GM13977 (cell line): ENCODE measurements at regions not wholly inside any gene's neighbourhood (a gene's known extent, or its start where the extent isn't known, plus 50 kb on each side); places are given as distances from the start of the nearest gene placed in this dataset.

Experiments
- DNase-seq: peaks from one replicate; pipeline ENCODE4 v3.0.0; 2012; ENCODE audit warnings: low spot score
- in situ Hi-C: fragments of 300-500 bp; cut with MboI; formaldehyde crosslinking; loops from one replicate; pipeline ENCODE4 v1.12.0; 2022; ENCODE audit warnings: low sequenced_read_pairs, low pct_unique_long_range_greater_than_20kb, mixed read lengths, inconsistent platforms; ENCODE audit not compliant: unreplicated experiment
- TF ChIP-seq, protein P1 (sequence below): IDR thresholded peaks from 2 replicates; pipeline ENCODE4 v1.5.1; 2012; ENCODE audit warnings: mild to moderate bottlenecking, control low read depth; ENCODE audit not compliant: insufficient read depth; ENCODE audit errors: extremely low read depth, missing control alignments

- TF ChIP-seq, protein P1, sequence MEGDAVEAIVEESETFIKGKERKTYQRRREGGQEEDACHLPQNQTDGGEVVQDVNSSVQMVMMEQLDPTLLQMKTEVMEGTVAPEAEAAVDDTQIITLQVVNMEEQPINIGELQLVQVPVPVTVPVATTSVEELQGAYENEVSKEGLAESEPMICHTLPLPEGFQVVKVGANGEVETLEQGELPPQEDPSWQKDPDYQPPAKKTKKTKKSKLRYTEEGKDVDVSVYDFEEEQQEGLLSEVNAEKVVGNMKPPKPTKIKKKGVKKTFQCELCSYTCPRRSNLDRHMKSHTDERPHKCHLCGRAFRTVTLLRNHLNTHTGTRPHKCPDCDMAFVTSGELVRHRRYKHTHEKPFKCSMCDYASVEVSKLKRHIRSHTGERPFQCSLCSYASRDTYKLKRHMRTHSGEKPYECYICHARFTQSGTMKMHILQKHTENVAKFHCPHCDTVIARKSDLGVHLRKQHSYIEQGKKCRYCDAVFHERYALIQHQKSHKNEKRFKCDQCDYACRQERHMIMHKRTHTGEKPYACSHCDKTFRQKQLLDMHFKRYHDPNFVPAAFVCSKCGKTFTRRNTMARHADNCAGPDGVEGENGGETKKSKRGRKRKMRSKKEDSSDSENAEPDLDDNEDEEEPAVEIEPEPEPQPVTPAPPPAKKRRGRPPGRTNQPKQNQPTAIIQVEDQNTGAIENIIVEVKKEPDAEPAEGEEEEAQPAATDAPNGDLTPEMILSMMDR = no peak
- in situ Hi-C loops = no loop called here
- no peak for DNase-seq
Observed at GRCh38 chr20:50293284-50294139, 102.9 kb downstream of the CEBPB start.

GRCh38 chr20:50294164-50295088 lies 103.8 kb downstream of the CEBPB start:
- in situ Hi-C loops = no loop called here
- TF ChIP-seq, protein P1 = no peak
- no peak for DNase-seq

- in situ Hi-C loops = no loop called here
- no peak for DNase-seq
- TF ChIP-seq, protein P1 = no peak
Observed at GRCh38 chr20:50295345-50295744, 104.7 kb downstream of the CEBPB start.

DNA sequence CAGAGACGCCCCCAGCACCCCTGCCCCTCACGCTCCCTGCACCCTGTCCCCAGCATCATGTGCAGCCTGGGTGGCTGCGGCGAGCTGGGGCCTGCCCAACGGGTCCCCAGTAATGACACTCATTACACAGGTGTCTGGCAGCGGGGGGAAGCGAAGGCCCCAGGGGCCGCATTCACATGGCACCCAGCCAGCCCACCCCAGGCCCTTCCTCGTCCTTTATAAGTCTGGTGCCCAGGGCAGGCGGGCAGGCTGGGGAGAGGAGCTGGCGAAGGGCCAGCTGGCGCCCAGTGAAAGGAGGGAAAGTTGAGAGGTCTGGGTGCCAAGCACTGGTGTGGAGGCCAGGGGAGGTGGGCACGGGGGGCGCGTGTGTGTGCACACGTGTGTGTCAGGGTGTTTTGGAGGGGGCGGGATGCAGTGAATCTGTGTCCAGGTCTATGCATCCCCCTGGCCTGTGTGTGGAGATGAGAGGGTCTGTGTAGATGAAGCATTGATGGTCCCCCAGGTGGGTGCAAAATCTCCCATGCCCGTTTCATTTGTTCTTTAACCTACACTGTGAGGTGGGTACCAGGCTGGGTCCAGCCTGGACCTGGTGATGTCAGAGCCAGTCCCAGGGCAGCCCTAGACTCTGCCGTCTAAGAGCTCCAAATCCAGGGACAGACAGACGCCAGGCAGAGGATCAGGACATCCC lies 105.3 kb downstream of the CEBPB start:
- TF ChIP-seq, protein P1 = no peak
- no peak for DNase-seq
- in situ Hi-C loops = no loop called here

GRCh38 chr20:50296450-50297375 lies 106.1 kb downstream of the CEBPB start:
- DNase-seq = no peak
- in situ Hi-C loops = no loop called here
- TF ChIP-seq, protein P1 = no peak
